Umbilical cord (tissue), 1 donor: ENCODE measurements at regions not wholly inside any gene's neighbourhood (a gene's known extent, or its start where the extent isn't known, plus 50 kb on each side); places are given as distances from the start of the nearest gene placed in this dataset.

Experiments
- DNase-seq: peaks from one replicate; pipeline ENCODE4 v3.0.0-alpha.2; 2015; ENCODE audit warnings: low spot score

DNA sequence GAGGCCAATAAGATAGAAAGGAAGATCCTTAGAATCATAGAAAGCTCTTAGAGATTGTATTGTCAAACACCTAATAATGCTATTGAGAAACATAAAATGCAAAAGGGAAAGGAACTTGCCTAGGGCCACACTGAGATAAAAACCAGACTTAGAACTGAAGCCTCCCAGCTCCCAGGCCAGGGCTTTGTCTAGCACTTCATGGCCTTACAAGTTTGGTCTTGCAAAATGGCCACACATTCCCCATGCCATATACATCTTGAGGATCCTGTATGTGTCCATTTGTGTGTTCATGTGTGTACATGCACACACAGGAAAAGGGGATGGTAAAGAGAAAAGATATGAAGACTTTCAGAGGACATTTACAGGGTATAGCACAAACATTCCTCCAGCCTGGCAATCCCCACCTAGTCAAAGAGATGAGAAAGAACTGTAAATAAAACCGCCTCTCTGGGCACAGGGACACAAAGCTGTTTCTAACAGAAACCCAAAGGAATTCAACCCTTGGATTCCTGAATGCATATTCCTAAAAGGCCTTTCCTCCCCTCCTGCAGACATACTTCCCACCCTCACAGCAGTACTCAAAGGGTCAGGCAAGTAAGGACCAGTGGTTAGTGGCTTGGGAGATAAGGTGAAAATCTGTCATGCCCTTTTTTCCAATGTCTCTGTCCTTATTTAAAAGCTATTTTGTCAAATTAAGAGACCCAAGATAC is 99.7 kb upstream of the KLHL29 start:
- DNase-seq = peak; percentile 64

DNA sequence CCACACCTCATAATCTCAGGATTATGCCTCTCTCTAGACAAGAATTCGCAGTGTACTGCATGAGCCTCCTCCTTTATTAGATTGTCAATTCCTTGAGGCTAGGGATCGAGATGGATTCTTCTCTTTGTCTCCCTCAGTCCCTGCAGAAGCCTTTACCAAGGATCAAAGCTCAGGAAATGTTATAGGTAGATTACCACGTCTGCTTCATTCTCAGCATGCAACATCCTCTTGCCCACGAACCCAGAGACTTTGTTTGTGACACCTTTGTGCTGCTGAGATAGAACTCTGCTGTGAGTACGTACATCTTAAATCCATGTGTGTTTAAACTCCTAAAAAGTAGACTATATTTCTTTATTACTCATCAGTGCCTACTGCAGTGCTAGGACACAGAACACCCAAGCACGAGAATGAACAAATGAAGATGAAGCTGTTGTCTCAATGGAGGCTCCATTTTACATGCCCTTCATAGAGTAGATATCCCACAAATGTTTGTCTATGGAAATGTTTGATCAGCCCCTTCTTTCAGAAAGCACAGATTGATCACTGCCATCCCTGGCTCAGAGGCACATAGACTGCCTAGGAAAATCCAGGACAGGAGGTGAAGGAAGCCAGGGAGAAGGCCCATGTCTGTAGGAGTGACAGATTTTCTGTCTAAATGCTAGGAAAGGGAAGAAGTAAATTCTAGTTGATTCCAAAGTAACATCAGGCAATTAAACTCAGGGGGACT is 98.8 kb upstream of the KLHL29 start:
- DNase-seq = peak; percentile 9

DNA sequence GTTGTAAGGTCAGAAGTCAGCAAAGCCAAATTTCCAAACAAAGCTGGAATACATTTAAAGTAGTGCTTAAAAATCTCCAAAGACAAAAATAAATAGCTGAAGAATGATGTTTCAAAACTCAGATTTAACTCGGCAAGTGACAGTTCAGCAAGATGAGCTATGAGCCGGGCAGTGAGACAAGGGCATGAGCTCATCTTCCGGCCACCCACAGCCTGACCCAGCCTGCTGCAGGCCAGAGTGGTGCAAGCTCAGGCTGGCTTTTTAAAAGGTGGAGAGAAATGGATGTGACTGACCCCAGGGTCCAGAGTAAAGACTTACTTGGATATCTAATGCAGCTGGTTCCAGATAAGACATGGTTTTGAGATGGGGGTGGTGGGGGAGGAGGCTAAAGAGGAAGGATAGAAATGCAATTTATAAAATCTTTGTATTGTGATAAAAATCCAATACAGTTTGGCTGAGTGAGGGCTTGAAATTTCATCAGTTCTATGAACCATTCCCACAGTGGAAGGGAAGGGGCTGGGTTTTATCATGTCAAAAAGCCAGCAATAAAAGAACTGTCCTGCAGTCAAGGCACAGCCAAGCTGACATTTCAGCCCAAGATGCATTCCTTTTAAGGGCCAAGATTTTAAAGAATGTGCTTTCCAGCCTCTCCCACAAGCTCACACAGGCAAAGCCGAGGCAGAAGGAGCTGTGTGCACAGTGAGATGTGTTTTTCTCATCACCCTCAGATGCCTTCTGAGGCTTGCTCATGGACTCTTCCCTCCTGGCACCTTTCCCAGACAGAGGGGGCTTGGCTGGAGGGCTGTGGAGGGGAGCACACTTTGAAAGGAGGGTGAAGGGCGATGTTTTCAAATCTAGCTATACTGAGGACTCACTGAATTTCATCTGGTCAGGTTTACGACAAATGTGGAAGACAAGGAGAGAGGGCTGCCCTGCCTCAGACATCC is 97.9 kb upstream of the KLHL29 start:
- DNase-seq = peak; percentile 97

DNA sequence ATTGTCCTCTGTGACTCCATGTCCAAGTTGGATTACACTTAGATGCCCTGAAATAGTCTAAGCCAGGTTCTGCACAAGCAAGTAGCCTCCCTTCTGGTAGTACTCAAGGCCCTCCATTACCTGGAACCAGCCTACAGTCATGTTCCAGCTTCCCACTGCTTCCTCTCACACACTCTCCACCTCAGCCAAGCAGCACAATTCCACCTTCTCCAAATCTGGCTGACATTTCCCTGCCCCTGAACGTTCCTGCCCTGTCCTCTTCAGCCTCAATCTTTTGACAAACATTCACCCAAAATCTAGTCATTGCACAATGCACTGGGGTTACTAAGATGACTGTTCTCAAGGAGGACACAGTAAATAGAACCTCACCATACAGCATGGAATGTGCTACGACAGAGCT is 95.3 kb upstream of the KLHL29 start:
- DNase-seq = no peak

DNA sequence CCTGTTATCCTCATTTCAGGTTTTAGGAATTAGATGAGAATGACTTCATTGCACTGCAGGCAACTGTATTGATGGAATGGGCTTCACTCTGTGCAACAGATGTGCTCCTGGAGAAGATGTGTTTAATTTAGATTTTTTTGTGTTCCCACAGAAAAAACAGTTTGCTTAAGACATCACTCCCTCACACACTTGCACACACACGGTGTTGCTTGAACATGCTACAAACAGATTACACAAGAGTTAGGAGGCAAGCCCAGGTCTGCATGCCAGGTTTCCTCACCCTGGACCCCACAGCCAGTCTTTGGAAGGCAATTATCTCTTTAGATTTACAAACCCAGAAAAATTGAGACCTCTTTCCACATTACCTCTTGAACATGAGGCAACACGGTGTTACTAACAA is 93.7 kb upstream of the KLHL29 start:
- DNase-seq = no peak

DNA sequence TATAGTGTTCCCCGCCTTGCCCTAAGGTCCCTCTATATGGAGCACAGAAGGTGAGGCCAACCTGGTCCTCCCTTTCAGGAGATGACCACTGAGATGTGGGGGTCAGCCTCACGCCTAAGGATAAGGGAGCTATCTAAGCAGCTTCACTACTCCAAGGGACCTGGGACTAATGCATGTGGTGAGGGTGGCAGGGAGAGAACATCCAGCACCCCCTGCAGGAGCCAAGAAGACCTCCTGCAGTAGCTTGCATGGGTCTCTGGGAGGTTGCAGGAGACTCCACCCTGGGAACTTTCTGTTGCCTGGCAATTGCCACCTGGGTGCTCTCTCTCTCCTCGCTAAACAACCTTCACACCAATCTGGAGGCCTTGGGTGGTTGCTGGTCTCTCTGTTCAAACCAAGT is 93.0 kb upstream of the KLHL29 start:
- DNase-seq = no peak

DNA sequence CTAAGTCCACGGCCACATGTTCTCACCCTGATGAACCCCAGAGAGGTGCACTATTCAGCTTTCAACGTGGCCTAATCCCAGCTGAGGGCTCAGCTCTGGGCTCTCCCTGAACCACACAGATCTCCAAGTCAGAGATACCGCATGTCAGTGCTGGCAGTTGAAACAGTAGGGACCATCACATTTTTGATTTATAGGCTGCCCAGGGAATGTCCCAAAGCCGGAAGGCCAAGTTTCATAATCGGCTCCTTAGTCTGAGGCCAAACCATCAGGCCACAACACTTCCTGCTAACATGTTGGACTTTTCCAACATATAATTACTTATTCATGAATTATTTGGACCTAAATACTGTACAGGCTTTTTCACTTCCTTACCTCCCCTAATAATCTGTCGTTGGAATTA is 91.9 kb upstream of the KLHL29 start:
- DNase-seq = peak; percentile 16

DNA sequence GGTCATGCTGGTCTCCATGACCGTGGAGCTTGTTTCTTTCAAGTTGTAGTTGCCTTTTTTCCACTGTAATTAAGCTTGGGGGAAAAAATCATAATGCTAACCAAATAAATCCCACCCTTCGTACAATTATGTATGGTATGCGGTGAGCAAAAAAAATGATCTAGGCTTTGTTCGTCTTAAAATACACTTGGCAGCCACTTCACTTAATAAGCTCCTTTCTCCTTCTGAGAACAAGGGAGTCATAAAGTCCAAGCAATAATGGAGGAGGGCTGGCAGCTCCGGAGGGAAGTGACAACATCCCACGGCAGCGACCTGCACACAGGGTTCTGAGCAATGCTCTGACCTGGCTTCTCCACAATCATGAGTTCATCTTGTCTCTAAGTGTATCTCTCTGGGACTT is 91.2 kb upstream of the KLHL29 start:
- DNase-seq = peak; percentile 21

DNA sequence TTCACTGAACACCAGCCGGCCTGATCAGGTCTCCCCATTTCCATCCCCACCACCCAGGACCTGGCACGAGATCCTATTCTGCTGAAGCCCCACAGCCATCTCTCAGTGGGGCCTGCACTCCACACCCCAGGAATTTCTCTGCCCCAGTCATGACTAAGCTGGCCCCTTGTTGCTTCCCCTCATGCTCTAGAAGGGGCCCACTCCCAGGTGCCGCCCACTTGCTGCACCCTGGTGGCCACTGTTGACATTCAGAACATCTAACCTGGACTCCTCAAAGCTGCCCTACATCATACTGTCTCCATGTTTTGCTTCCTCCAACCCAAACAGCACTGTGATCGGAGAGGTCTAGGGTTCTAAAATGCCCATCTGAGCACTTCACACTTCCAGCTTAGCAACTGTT is 90.7 kb upstream of the KLHL29 start:
- no peak for DNase-seq

DNA sequence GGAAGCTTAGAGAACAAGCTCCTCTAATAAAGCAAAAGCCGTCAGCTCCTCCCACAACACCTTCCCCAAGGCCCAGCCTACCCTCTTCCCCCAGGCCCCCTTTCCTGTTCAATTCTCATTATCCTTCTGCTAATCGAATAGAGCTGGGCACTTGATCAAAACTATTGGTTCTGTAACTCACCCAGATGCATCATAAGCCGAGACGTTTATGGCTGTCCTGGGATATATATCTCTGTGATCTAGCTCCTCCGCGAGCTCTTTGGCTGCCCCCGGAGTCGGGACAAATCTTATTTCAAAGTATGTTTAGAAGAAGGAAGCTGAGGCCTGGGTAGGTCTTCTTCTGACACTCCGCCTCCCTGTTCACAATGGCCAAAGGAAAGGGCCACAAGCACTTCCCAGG is 88.3 kb upstream of the KLHL29 start:
- no peak for DNase-seq

DNA sequence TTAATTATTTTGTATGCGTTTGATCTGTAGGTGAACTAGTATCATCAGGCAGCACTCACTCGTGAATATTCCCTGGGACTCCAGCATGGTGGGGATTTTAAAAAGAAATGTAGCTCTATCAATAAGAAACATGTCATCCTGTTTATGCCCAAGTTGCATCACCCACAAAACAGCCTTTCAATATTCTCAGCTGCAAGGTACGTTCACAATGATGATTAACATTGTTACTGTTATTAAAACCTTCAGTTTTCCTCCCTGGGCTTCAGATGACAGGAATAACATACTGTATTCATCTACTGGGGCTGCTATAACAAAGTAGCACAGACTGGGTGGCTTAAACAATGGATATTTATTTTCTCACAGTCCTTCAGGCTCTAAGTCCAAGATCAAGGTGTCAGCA is 87.9 kb upstream of the KLHL29 start:
- DNase-seq = no peak

DNA sequence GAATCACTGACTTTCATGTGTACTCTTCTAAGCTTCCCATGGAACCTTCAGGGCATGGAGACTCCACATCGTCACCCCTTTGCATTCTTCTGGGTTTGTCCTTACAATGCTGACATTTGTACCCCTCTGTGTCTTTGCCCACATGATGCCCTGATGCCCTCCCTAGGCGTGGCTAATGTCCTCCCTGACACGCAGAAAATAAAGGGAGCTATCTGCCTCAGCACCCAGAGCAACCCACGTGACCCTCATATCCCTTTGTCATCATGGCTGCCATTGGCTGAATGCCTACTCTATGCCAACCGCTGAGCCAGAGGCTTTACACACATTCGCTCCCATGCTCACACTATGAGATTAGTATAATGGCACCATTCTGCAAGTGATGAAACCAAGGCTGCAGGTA is 86.4 kb upstream of the KLHL29 start:
- no peak for DNase-seq

DNA sequence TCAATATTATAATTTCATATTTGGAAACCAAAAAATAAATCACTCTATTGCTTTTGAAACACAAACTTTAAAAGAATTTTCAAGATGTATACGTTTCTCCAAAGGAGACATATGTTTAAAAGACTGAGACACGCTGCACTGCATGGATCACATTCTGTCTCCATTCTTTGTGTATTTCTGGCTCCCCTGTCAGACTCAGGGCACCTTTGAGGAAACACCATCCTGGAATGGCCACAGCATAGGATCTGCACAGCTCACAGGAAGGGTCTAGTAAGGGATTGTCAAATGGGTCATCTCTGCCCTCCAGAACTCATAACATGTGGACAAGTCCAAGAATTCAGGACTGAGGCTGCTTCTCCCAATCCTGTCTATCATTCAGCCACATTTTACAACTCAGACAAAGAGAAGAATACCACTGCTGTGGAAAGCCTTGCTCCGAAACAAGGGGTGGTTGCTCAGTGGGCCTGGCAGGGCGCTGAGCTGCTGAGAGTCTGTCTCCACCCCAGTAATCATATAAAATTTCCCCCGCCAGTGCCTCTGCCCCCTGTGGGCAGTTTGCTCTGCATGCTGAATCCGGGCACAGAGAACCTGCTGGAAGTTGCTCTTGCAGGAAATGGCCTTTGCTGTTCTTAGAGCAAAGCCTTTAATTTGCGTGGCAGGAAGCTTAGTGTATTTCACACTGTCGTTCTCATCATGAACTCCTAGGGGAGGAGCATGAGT is 85.3 kb upstream of the KLHL29 start:
- DNase-seq = no peak

DNA sequence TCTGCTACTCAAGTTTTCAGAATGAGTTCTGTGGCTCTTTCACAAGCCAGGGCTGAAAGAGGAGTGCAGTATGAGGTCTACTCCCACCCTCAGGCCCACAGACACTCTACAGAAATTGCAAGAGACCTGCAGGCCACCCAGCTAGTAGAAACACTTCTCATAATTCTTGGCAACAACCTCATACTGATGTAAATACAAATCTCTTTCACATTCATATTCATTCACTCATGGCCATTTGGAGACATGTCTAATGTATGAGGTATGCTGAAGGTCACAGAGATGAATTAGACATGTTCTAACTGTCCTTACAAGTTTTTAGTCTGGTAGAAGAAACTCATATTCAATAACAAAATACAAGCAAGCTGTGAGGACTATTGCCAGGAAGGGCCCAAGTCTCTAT is 83.8 kb upstream of the KLHL29 start:
- no peak for DNase-seq

DNA sequence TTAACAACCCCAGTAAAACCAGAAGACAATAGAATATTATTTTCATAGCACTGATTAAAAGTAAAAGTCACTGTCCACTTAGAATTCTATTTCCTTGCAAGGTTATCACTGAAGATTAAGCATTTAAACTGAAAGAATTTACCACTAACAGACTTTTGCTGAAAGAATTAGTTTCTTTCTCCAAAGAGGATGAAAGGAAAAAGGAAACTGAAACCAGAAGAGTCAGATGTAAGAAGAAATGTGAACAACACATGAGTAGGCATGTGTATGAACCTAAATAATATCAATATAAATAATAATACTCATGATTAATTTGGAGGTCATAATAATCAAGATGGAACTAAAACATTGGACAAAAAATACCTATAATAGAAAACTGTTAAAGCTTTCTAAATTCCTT is 82.4 kb upstream of the KLHL29 start:
- no peak for DNase-seq

DNA sequence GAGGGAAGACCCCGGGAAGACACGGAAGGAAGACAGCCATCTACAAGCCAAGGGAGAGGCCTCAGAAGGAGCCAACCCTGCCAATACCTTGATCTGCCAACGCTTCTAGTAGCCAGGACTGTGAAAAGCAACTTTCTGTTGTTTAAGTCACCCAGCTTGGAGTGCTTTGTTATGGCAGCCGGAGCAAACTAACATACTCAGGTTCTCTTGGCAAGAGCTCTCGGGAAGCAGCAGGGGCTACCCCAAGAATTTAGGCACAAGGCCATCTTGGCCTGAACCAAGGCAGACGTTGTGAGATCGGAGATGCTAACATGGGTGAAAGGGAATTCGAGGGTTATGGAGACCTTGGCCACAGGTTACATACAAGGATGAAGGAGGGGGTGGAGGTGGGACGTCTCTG is 78.6 kb upstream of the KLHL29 start:
- DNase-seq = no peak

DNA sequence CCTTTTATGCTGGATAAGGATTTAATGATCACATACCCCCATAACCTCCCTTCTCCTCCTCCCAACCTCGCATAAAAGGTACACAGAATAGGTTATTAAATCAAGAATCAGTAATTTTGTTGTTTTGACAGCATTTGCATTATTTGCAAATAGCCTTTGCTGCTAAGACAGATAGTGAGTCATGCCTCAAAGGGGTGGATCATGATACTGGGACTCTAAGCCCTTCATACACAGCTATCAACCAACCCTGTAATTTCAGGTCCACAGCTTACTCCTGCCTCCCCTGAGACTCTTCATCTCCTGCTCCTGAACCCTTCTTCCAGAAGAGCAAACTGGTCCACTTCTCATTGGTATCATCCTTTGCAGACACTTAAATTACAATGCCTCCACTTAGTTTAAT is 73.8 kb upstream of the KLHL29 start:
- DNase-seq = no peak

DNA sequence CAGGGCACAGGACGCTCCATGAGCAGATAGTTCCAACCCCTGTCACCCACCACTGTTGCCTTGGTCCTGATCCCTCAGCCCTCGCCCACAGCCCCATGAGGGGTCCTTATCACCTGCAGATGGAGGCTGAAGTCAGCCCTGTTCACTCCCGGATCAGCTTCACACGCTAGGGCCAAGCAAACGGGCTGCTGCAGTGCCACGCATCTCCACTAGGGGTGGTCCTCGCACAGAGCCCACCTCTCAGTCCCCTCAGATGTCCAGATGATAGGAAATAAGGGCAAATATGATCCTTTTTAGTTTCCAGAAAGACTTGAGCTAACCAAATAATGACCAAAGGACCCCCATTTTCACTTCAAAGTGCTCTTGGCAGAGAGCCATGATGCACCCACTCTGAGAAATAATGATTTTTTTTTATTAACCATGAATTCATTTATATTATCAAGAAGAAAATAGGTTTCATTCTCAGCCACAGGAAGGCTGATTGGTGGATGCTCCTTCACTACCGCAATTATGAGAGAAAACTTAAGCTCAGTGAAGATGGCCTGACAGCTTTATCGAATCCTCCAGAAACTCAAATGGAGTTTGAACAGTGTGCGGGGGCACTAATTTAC is 71.9 kb upstream of the KLHL29 start:
- no peak for DNase-seq

DNA sequence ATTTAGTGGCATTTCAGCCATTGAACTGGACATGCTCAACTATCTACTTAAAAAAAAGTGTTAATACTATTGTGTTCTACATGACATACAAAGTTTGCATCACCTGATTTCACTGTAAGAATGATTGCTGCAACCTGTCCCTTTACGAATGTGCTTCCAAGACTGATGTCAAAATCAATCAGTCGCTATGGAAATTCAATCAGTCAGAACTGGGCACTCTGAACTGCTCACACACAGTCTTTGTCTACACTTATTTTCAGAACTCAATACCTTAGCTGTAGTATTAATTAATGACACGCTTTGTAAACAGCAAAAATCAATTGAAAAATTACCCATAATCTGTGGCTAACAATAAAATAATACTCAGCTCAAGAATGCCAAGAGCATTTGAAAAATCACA is 70.3 kb upstream of the KLHL29 start:
- DNase-seq = no peak

DNA sequence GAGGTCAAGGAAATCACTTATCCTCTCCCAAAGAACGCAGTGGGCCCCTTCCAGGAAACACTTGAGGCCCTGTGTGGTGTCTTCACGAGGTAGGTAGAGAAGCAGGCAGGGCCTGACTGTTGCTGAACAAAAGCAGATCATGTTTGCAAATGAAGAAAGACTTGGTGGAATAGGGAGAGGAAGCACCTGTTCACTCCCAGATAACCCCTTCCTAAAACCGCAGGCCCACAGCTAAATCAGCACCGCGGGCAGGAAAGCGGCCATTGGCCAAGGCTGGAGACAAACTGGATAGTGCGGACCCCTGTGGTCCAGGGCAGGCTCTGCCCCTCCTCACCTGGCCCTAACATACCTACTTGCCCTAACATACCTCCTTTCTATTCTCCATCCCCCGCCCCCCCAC is 64.9 kb upstream of the KLHL29 start:
- DNase-seq = no peak

DNA sequence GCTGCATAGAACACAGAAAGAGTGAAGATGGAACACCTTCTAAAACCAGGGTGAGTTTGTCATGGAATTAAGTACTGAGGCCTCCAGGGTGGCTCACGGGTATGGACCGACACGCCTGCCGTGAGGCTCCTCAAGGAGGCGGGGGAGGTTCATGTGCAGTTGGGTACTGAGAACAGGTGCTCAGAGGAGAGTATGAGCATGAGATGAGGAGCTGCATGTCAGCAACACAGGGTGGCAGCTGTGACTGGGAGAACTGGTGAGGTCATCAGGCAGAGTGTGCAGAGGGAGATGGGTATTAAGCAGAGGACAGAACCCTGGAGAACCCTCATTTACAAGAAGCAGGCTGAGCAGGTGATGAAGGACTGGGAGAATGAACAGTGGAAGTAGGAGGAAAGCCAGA is 63.2 kb upstream of the KLHL29 start:
- DNase-seq = no peak
